PFSK-1 (cell line): ENCODE measurements at regions not wholly inside any gene's neighbourhood (a gene's known extent, or its start where the extent isn't known, plus 50 kb on each side); places are given as distances from the start of the nearest gene placed in this dataset.

Source experiments
- FOXP2 ChIP-seq: optimal IDR thresholded peaks from 2 replicates; pipeline ENCODE3; 2011; ENCODE audit warnings: borderline replicate concordance, control low read depth, inconsistent platforms; ENCODE audit not compliant: insufficient read depth; ENCODE audit errors: extremely low read length, extremely low read depth
- POLR2AphosphoS5 ChIP-seq: IDR thresholded peaks from 2 replicates; pipeline ENCODE4 v1.6.1; 2012; ENCODE audit warnings: low read depth, mild to moderate bottlenecking, control low read depth, low read length, moderate library complexity
- REST ChIP-seq, 2 experiments: IDR thresholded peaks; 2 replicates each; pipeline versions ENCODE4 v1.6.1 to v1.8.0; 2011 to 2012; ENCODE audit warnings: low read depth in 2 of 2, low read length in 2 of 2, control low read depth in 1 of 2, inconsistent platforms in 1 of 2, mild to moderate bottlenecking in 1 of 2, moderate library complexity in 1 of 2; ENCODE audit not compliant: insufficient read depth in 1 of 2
- SIN3A ChIP-seq: IDR thresholded peaks from 2 replicates; pipeline ENCODE4 v1.6.1; 2012; ENCODE audit warnings: mild to moderate bottlenecking, low read length, moderate library complexity, borderline replicate concordance; ENCODE audit not compliant: insufficient read depth
- TAF1 ChIP-seq: IDR thresholded peaks from 2 replicates; pipeline ENCODE4 v1.6.1; 2012; ENCODE audit warnings: low read length, control low read depth, borderline replicate concordance; ENCODE audit not compliant: insufficient read depth

GRCh38 chr6:157727629-157728182, 95.3 kb upstream of the SNX9 start:
- TF ChIP-seq POLR2AphosphoS5, result no peak
- TF ChIP-seq TAF1, result no peak
- no peak for TF ChIP-seq FOXP2
- TF ChIP-seq REST (IDR thresholded peaks at IDR 0.05; ENCODE audit: insufficient read depth in 1 of 2, low read depth in 2 of 2, low read length in 2 of 2), result no peak
- no peak for TF ChIP-seq SIN3A

- TF ChIP-seq POLR2AphosphoS5 (no peak), TAF1 (no peak), REST (IDR thresholded peaks at IDR 0.05; ENCODE audit: insufficient read depth in 1 of 2, low read depth in 2 of 2, low read length in 2 of 2) (no peak), FOXP2 (no peak), SIN3A (no peak)
These were observed 94.7 kb upstream of the SNX9 start for GRCh38 chr6:157728183-157728881.

- no peak for TF ChIP-seq FOXP2
These were observed 91.8 kb upstream of the SNX9 start for GRCh38 chr6:157731221-157731620.

- TF ChIP-seq POLR2AphosphoS5 (no peak), SIN3A (no peak), FOXP2 (no peak), TAF1 (no peak), REST (IDR thresholded peaks at IDR 0.05; ENCODE audit: insufficient read depth in 1 of 2, low read depth in 2 of 2, low read length in 2 of 2) (no peak)
These were observed 91.0 kb upstream of the SNX9 start for GRCh38 chr6:157732007-157732406.

GRCh38 chr6:157732416-157733161, 90.5 kb upstream of the SNX9 start:
- TF ChIP-seq FOXP2 (no peak), POLR2AphosphoS5 (no peak), REST (IDR thresholded peaks at IDR 0.05; ENCODE audit: insufficient read depth in 1 of 2, low read depth in 2 of 2, low read length in 2 of 2) (no peak), TAF1 (no peak), SIN3A (no peak)
